Spleen (tissue), 7 donors: ENCODE measurements at regions not wholly inside any gene's neighbourhood (a gene's known extent, or its start where the extent isn't known, plus 50 kb on each side); places are given as distances from the start of the nearest gene placed in this dataset.

ENCODE experiments used
- POLR2A ChIP-seq, 3 donors: fragments of 450-650 bp; IDR thresholded peaks; one replicate each; pipeline ENCODE4 v1.5.1; 2017; ENCODE audit warnings: antibody characterized with exemption in 3 of 3, mild to moderate bottlenecking in 1 of 3
- POLR2AphosphoS5 ChIP-seq, 3 donors: sonication (generic); formaldehyde crosslinking; IDR thresholded peaks; one replicate each; pipeline ENCODE4 v1.5.1; 2017; ENCODE audit warnings: antibody characterized with exemption in 3 of 3
- TF ChIP-seq, protein P1 (sequence below), 11 experiments: fragments of 200-600 bp in 7 of 11; fragments of 450-650 bp in 4 of 11; sonication (generic) in 4 of 11; IDR thresholded peaks in 8 of 11; conservative IDR thresholded peaks in 3 of 11; 1 replicate in 7 of 11; 2 replicates in 4 of 11; pipeline versions ENCODE4 v1.4.0 to v1.8.0; 2016 to 2021; ENCODE audit warnings: antibody characterized with exemption in 11 of 11, inconsistent platforms in 4 of 11, mild to moderate bottlenecking in 1 of 11
- donor health status: DM: no; HTN: no; CAD: no; lungs with moderate emphysema.
- donor health status: DM: no; HTN: no; CAD: no.
- donor health status: DM: no; HTN: no; CAD: no.

DNA sequence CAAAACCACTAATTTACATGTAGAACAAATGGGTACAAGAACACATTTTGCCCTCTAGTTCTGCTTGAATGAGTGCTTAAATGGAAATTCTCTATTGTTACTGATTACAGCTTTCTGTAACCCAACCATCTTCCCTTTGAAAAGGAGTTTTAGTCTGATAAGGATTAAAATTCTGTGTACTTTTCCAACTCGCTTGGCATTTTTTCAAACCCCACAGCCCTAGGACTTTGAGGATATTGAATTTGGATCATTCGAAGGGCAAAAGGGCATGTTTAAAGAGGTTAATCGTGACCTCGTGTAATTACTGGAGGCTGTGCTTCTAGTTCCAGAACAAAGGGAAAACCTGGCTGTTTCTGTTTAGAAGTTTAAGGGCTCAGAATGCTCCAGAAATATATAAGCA, 432.3 kb downstream of the PID1 start:
- TF ChIP-seq, protein P1, sequence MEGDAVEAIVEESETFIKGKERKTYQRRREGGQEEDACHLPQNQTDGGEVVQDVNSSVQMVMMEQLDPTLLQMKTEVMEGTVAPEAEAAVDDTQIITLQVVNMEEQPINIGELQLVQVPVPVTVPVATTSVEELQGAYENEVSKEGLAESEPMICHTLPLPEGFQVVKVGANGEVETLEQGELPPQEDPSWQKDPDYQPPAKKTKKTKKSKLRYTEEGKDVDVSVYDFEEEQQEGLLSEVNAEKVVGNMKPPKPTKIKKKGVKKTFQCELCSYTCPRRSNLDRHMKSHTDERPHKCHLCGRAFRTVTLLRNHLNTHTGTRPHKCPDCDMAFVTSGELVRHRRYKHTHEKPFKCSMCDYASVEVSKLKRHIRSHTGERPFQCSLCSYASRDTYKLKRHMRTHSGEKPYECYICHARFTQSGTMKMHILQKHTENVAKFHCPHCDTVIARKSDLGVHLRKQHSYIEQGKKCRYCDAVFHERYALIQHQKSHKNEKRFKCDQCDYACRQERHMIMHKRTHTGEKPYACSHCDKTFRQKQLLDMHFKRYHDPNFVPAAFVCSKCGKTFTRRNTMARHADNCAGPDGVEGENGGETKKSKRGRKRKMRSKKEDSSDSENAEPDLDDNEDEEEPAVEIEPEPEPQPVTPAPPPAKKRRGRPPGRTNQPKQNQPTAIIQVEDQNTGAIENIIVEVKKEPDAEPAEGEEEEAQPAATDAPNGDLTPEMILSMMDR (IDR thresholded peaks at IDR 0.05 in 8 of 11, conservative IDR thresholded peaks at IDR 0.05 in 3 of 11): no peak
- TF ChIP-seq POLR2AphosphoS5 (IDR thresholded peaks at IDR 0.05) (no peak), POLR2A (IDR thresholded peaks at IDR 0.05) (no peak)
